DND-41 (cell line): ENCODE measurements at regions not wholly inside any gene's neighbourhood (a gene's known extent, or its start where the extent isn't known, plus 50 kb on each side); places are given as distances from the start of the nearest gene placed in this dataset.

Source experiments
- EZH2 ChIP-seq: IDR thresholded peaks from 3 replicates; pipeline ENCODE4 v1.6.1; 2012; ENCODE audit warnings: borderline replicate concordance, low read depth, mild to moderate bottlenecking, moderate library complexity, low read length, inconsistent platforms; ENCODE audit not compliant: severe bottlenecking
- TF ChIP-seq, protein P1 (sequence below): IDR thresholded peaks from 2 replicates; pipeline ENCODE4 v1.5.1; 2012; ENCODE audit warnings: borderline replicate concordance, low read length, moderate library complexity, mild to moderate bottlenecking; ENCODE audit not compliant: poor library complexity, severe bottlenecking; ENCODE audit errors: extremely low read depth

- TF ChIP-seq, protein P1, sequence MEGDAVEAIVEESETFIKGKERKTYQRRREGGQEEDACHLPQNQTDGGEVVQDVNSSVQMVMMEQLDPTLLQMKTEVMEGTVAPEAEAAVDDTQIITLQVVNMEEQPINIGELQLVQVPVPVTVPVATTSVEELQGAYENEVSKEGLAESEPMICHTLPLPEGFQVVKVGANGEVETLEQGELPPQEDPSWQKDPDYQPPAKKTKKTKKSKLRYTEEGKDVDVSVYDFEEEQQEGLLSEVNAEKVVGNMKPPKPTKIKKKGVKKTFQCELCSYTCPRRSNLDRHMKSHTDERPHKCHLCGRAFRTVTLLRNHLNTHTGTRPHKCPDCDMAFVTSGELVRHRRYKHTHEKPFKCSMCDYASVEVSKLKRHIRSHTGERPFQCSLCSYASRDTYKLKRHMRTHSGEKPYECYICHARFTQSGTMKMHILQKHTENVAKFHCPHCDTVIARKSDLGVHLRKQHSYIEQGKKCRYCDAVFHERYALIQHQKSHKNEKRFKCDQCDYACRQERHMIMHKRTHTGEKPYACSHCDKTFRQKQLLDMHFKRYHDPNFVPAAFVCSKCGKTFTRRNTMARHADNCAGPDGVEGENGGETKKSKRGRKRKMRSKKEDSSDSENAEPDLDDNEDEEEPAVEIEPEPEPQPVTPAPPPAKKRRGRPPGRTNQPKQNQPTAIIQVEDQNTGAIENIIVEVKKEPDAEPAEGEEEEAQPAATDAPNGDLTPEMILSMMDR: no peak
- no peak for TF ChIP-seq EZH2
These were observed 606.4 kb upstream of the ZNF804A start for GRCh38 chr2:183991968-183992367.
